IMR-90 (cell line): ENCODE measurements at regions not wholly inside any gene's neighbourhood (a gene's known extent, or its start where the extent isn't known, plus 50 kb on each side); places are given as distances from the start of the nearest gene placed in this dataset.

ENCODE experiments used
- CEBPB ChIP-seq: IDR thresholded peaks from 2 replicates; pipeline ENCODE4 v1.6.1; 2012; ENCODE audit warnings: low read depth, low read length, improper control_type of control experiment
- MAFK ChIP-seq: IDR thresholded peaks from 2 replicates; pipeline ENCODE4 v1.6.1; 2012; ENCODE audit warnings: low read depth, low read length, improper control_type of control experiment
- MAZ ChIP-seq: IDR thresholded peaks from 2 replicates; pipeline ENCODE4 v1.6.1; 2012; ENCODE audit warnings: low read depth, mild to moderate bottlenecking, low read length, improper control_type of control experiment, moderate library complexity, borderline replicate concordance
- MXI1 ChIP-seq: IDR thresholded peaks from 2 replicates; pipeline ENCODE4 v1.6.1; 2012; ENCODE audit warnings: low read depth, mild to moderate bottlenecking, low read length, moderate library complexity, borderline replicate concordance
- POLR2A ChIP-seq: IDR thresholded peaks from 2 replicates; pipeline ENCODE4 v1.6.1; 2012; ENCODE audit warnings: mild to moderate bottlenecking, low read depth, low read length
- RAD21 ChIP-seq: IDR thresholded peaks from 2 replicates; pipeline ENCODE4 v1.6.1; 2012; ENCODE audit warnings: low read length, improper control_type of control experiment
- RCOR1 ChIP-seq: IDR thresholded peaks from 2 replicates; pipeline ENCODE4 v1.6.1; 2012; ENCODE audit warnings: mild to moderate bottlenecking, low read length, improper control_type of control experiment; ENCODE audit not compliant: insufficient replicate concordance
- RFX5 ChIP-seq: IDR thresholded peaks from 2 replicates; pipeline ENCODE4 v1.8.0; 2012; ENCODE audit warnings: low read depth, mild to moderate bottlenecking, low read length, moderate library complexity
- SMC3 ChIP-seq: fragments of 150-350 bp; IDR thresholded peaks from 2 replicates; pipeline ENCODE4 v1.6.1; 2016; ENCODE audit warnings: low read depth, mild to moderate bottlenecking, antibody characterized with exemption, low read length, moderate library complexity
- TF ChIP-seq, protein P1 (sequence below): conservative IDR thresholded peaks from 2 replicates; pipeline ENCODE4 v1.5.1; 2012; ENCODE audit warnings: mild to moderate bottlenecking, low read depth, low read length, improper control_type of control experiment
- TF ChIP-seq, protein P2 (sequence below): fragments of 150-350 bp; IDR thresholded peaks from 2 replicates; pipeline ENCODE4 v1.6.1; 2016; ENCODE audit warnings: low read depth, mild to moderate bottlenecking, low read length, moderate library complexity, borderline replicate concordance
- TF ChIP-seq, protein P3 (sequence below): fragments of 150-350 bp; IDR thresholded peaks from 2 replicates; pipeline ENCODE4 v1.6.1; 2017; ENCODE audit warnings: mild to moderate bottlenecking, antibody characterized with exemption, low read length, low read depth

DNA sequence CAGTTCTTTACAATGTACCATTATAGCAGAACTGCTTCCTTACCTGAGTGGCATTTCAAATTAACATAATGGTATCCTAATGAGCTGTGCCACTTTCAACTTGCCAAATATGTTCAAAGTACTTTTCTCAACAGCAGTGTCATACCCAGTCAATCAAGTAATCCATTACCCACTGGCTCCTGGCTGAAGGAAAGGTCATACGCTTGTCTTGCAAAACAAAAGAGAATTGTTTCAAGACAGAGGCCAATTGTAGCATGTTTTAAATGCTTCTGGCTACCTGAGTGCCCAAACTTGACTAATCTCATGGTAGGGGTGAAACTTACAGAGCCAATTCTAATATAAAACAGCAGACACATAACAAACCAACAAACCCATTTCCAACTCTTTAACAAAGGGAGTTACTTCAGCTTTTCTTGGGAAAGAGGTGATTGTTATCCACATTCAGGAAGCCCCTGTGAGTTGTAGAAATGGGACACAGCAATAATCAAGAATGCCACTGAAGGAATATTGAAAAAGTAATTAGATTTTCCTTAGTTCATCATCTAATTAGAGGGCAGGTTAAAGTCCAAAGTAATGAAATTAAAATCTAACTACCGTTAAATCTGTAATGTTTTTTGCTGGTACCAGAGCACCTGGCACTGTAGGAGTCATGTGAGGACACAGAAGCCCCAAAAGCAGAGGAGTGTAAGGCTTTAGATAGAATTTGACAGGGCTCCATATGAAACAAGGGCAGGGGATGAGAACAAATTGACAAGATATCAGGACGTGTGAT lies 241.9 kb downstream of the RWDD3 start:
- TF ChIP-seq, protein P1, sequence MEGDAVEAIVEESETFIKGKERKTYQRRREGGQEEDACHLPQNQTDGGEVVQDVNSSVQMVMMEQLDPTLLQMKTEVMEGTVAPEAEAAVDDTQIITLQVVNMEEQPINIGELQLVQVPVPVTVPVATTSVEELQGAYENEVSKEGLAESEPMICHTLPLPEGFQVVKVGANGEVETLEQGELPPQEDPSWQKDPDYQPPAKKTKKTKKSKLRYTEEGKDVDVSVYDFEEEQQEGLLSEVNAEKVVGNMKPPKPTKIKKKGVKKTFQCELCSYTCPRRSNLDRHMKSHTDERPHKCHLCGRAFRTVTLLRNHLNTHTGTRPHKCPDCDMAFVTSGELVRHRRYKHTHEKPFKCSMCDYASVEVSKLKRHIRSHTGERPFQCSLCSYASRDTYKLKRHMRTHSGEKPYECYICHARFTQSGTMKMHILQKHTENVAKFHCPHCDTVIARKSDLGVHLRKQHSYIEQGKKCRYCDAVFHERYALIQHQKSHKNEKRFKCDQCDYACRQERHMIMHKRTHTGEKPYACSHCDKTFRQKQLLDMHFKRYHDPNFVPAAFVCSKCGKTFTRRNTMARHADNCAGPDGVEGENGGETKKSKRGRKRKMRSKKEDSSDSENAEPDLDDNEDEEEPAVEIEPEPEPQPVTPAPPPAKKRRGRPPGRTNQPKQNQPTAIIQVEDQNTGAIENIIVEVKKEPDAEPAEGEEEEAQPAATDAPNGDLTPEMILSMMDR = no peak
- TF ChIP-seq MXI1 = no peak
- TF ChIP-seq, protein P2, sequence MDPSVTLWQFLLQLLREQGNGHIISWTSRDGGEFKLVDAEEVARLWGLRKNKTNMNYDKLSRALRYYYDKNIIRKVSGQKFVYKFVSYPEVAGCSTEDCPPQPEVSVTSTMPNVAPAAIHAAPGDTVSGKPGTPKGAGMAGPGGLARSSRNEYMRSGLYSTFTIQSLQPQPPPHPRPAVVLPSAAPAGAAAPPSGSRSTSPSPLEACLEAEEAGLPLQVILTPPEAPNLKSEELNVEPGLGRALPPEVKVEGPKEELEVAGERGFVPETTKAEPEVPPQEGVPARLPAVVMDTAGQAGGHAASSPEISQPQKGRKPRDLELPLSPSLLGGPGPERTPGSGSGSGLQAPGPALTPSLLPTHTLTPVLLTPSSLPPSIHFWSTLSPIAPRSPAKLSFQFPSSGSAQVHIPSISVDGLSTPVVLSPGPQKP = no peak
- TF ChIP-seq POLR2A = no peak
- TF ChIP-seq, protein P3, sequence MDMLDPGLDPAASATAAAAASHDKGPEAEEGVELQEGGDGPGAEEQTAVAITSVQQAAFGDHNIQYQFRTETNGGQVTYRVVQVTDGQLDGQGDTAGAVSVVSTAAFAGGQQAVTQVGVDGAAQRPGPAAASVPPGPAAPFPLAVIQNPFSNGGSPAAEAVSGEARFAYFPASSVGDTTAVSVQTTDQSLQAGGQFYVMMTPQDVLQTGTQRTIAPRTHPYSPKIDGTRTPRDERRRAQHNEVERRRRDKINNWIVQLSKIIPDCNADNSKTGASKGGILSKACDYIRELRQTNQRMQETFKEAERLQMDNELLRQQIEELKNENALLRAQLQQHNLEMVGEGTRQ = no peak
- no peak for TF ChIP-seq RFX5
- no peak for TF ChIP-seq CEBPB
- no peak for TF ChIP-seq RAD21
- no peak for TF ChIP-seq SMC3
- no peak for TF ChIP-seq MAFK
- no peak for TF ChIP-seq MAZ
- no peak for TF ChIP-seq RCOR1
